ENCODE measurements at regions not wholly inside any gene's neighbourhood (a gene's known extent, or its start where the extent isn't known, plus 50 kb on each side); places are given as distances from the start of the nearest gene placed in this dataset.

DNA sequence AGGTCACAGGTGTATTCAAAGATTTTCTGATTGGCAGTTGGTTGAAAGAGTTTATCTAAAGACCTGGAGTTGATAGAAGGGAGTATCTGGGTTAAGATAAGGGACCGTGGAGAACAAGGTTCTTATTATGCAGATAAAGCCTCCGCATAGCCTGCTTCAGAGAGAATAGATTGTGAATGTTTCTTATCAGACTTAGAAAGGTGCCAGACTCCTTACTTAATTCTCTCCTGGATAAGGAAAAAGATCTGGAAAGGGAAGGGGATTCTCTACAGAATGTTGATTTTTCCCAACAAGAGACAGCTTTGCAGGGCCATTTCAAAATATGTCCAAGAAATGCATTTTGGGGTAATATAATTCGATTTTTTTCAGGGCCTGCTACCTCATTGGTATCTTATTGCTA lies 341.3 kb upstream of the RARB start:
- TF ChIP-seq, protein P1, sequence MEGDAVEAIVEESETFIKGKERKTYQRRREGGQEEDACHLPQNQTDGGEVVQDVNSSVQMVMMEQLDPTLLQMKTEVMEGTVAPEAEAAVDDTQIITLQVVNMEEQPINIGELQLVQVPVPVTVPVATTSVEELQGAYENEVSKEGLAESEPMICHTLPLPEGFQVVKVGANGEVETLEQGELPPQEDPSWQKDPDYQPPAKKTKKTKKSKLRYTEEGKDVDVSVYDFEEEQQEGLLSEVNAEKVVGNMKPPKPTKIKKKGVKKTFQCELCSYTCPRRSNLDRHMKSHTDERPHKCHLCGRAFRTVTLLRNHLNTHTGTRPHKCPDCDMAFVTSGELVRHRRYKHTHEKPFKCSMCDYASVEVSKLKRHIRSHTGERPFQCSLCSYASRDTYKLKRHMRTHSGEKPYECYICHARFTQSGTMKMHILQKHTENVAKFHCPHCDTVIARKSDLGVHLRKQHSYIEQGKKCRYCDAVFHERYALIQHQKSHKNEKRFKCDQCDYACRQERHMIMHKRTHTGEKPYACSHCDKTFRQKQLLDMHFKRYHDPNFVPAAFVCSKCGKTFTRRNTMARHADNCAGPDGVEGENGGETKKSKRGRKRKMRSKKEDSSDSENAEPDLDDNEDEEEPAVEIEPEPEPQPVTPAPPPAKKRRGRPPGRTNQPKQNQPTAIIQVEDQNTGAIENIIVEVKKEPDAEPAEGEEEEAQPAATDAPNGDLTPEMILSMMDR (conservative IDR thresholded peaks at IDR 0.05): no peak
- TF ChIP-seq EZH2 (IDR thresholded peaks at IDR 0.05; ENCODE audit: low read depth): no peak

Data from PC-9 (cell line).